CD4-positive, alpha-beta T cell treated with Interleukin-6 at 100 ng/mL for 8 hours (primary cell): ENCODE measurements at regions not wholly inside any gene's neighbourhood (a gene's known extent, or its start where the extent isn't known, plus 50 kb on each side); places are given as distances from the start of the nearest gene placed in this dataset.
"Not testable (repeated sequence)": the region's sequence is repeated elsewhere in the genome, so short reads cannot be mapped to it uniquely, and the experiment has no call there.

Source experiments
- DNase-seq: peaks from one replicate; pipeline ENCODE4 v3.0.0-alpha.2; 2020; ENCODE audit warnings: mixed read lengths, low spot score

DNA sequence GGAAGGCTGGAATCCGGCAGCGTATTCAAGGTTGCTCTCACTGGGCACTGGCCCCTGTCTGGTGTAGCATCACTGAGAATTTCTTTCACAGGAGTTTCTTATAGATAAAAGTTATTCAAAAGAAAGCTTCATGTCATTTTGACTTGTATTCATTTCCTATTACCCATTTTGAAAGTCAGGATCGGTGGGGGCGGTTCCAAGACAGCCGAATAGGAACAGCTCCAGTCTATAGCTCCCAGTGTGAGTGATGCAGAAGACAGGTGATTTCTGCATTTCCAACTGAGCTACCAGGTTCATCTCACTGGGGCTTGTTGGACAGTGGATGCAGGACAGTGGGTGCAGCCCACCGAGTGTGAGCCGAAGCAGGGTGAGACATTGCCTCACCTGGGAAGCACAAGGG is 51.5 kb upstream of the CDC42EP3 start:
- DNase-seq: not testable (repeated sequence)

GRCh38 chr2:37730037-37730818 is 58.8 kb upstream of the CDC42EP3 start:
- DNase-seq: no peak

- DNase-seq: not testable (repeated sequence)
These were observed 61.0 kb upstream of the CDC42EP3 start for GRCh38 chr2:37732412-37732811.

DNA sequence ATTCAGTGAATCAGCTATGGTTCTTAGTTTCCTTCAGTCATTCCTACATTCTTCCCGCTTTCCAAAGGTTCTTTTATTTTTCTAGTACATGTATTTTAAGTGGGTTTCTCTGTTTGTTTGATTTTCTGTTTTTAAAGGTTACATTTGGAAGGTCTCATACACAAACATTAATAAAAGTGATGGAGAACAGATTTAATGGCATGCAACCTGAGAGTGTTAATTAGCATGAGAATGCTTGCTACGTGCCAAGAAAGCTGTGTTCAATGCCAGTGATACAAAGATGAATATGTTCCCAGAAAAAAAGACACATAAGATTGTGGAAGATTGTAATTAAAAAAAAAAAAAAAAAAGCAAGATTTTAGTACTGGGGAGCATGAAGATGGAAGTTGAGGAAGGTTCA is 61.8 kb upstream of the CDC42EP3 start:
- no peak for DNase-seq

DNA sequence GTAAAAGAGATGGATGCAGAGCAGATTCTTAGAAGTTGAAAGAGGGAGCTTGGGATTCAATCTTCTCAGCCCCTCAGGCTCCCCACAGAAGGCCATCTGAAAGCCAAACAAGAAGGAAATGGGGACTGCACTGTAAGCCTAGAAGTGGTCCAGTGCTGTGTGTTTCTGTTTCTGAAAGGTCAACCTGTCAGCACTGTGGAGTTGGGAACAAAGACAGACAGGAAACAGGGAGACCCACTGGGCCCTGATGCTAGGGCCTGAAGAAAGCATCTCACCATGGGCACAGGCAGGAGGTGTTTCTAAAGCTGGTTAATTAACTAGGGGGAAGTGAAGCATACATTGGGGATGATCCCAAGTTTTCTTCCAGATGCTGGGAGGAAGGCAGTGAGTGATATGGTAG is 62.5 kb upstream of the CDC42EP3 start:
- not testable (repeated sequence) for DNase-seq

DNA sequence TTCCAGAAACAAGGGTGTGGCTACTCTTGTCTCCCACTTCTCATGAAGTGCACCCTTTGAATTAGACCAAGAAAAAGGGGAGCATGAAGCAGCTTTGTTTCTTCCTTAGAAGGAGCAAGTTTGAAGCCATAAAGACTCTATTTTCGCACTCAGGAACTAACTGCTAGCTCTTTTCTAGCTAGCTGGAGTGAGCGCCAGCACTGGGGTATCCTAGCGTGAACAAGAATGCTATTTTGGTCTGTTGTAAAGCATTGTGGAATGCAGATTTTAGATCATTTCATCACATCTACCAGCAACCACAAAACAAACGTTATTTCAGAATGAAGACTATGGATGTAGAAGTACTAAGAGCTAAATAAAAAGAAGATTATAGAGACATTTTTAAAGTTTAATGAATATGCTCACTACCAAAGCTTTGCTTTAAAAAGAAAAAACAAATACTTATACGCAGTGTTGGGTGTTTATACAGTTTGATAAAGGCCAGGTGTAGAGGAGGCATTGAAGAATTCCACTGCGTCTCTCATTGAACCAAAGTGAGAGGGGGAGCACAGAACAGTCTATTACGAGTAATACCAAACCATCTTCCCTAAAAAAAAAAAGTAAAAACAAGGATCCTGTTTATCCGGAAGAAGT is 63.6 kb upstream of the CDC42EP3 start:
- not testable (repeated sequence) for DNase-seq

DNA sequence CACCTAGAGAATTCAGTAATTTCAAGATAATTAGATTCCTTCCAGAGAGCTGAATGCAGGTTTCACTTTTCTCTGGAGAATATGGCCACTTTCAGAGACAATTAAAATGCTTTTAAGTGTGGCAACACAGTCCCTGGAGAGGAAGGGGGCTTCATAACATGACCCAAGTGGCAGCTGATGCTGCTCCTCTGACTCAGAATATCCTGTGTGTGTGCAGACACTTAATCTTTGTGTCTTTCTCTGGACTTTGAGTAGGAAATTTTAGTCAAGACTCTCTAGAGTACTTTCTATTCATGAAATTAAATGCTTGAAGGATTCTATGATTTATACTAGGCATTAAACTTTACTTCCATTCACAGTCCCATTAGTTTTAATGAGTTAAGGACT is 64.1 kb upstream of the CDC42EP3 start:
- not testable (repeated sequence) for DNase-seq

- no peak for DNase-seq
These were observed 66.1 kb upstream of the CDC42EP3 start for GRCh38 chr2:37737507-37737906.

DNA sequence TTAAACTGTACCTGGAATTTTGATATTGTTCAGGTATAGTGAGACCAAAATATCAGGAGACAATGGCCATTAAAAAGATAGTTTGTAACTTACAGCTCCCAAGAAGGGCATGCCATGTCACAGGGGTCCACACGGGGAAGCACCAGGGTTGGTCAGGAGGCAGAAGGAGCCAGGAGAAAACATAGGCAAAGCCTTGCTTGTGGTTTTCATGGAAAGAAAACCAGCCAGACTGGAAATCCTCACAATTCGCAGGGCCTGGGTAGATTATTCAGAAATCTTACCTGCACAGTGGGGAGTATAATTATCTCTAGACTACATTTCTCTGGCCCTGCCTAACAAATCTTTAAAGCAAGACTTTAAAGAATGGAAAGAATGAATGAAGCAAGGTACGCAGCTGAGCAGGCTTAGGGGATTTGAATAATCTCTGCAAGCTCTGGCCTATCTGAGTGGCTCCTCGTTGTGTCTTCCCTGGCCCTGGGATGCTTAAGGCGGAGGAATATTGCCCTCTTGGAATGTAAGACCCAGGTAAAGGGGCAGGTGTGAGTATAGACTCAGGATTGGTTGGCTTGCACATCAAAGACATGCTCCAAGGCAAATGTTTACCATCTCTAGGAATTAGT is 66.9 kb upstream of the CDC42EP3 start:
- no peak for DNase-seq

GRCh38 chr2:37739153-37739552 is 67.7 kb upstream of the CDC42EP3 start:
- DNase-seq: no peak

DNA sequence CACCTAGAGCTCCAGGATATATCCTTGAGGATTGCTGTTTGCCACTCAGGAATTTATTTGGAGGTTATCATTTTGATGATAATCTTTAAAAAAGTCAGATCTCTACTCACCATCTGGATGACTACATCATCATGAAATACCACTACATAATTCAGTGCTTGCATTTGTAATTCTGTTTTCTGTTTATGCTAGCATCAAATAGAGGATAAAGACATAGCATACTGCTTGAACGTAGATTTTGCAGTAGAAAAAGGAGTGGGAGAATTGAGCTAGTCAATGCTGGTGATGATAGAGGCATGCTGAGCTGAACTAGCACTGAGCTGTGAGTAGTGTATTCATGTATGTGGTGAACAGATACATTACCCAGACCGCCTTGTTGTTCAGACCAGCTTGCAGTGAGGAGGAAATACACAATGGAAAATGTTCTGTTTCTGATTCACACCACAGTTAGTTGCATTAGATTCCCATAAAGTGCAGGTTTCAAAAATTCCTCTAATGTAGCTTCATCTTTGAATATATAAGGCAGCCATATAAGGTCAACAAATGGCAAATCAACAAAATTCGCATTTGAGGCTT is 68.8 kb upstream of the CDC42EP3 start:
- no peak for DNase-seq

GRCh38 chr2:37742286-37742685 is 70.8 kb upstream of the CDC42EP3 start:
- DNase-seq: no peak

DNA sequence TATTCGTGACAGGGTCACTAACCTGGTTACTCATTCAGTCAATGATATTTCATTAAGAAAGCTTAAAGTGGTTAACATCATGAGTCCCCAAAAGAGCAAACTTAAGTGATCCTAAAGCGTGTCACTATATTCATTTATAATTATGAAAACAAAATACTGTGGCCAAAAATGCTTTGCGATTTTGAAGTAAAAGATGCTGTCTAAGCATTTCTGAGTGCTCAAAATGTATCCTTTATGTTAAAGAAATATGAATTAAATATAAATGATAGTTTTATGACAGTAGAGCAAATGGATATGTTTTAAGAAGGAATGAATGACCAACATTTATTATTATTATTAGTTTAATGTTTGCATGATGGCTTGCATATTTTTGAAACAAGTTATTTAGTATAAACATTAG is 72.6 kb upstream of the CDC42EP3 start:
- no peak for DNase-seq

DNA sequence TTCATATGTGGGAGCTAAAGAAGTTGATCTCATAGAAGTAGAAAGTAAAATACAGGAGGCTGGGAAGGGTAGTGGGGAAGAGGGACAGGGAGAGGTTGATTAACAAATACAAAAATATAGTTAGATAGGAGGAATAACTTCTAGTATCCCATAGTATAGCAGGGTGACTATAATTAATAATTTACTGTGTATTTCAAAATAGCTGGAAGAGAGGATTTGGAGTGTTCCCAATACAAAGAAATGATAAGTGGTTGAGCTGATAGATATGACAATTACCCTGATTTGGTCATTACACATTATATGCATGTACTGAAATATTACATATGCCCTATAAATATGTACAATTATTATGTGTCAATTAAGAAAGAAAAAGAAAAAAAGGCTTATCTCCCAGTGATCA is 73.5 kb upstream of the CDC42EP3 start:
- not testable (repeated sequence) for DNase-seq

DNA sequence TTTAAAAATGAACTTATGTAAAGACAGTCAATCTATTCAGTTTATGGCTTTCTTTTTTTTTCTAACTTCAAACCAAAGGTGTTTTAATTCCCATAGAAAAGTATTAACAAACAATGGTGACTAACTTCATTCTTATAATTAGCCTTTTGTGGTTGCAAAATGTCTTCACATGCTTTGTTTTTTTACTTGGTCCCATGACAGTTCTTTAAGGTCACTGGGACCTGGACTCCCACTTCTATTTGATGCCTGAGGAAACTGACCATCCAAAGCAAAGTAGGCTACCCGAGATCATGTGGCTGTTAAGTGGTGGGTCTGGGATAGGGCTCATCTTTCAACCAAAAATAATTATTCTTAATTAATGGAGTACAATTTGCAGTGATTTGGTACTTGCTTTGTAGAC is 74.6 kb upstream of the CDC42EP3 start:
- DNase-seq: not testable (repeated sequence)

DNA sequence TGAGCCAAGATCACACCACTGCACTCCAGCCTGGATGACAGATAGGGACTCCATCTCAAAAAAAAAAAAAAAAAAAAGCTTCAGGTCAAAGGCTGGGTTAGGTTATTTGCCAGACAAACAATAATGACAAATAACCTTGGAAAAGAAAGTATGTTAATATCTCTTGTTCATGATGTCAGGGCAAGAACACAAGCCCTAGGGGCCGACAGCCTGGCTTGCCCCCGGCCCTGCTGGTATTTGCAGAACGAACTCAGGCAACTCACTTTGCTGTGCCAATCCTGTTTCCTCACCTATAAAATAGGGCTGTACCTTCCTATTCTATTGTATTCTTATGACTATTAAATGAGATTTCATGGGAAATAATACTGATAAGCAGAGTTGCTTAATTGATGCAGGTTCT is 75.4 kb upstream of the CDC42EP3 start:
- DNase-seq: no peak

DNA sequence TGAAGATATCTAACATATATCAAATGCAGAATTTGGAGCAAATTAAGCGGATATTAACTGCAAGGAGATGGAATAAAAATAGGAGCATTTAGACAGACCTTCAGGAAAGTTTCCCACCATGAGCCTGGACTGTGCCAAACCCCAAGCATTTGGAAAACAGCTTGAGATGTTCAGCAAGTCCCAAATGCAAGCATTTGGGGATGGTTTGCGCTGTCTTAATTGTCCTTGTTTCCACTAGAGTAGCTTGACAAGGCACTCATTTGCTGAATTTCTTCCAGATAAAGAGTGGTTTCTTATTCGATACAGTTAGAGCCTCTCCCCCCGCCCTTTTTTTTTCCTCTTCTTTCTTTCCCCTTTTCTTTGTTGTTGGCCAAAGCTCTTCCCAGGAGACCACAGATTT is 77.1 kb upstream of the CDC42EP3 start:
- DNase-seq: no peak

DNA sequence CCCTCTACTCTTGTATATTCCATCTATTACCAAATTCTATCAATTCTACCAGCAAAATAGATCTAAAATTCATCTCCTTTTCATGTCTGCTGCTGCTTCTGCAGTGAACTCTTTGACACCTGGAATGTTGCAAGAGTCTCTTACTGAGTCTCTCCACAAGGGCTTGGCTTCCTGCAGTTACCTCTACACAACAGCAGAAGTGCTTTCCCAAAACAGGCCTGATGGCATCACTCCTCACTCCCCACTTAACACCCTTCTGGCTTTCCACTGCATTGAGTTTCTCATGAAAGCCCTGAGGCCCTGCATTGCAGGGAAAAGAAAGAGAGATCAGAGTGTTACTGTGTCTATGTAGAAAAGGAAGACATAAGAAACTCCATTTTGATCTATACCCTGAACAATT is 78.8 kb upstream of the CDC42EP3 start:
- DNase-seq: not testable (repeated sequence)

- DNase-seq: no peak
These were observed 81.3 kb upstream of the CDC42EP3 start for GRCh38 chr2:37752766-37753165.

GRCh38 chr2:37753758-37754157 is 82.3 kb upstream of the CDC42EP3 start:
- DNase-seq: no peak

DNA sequence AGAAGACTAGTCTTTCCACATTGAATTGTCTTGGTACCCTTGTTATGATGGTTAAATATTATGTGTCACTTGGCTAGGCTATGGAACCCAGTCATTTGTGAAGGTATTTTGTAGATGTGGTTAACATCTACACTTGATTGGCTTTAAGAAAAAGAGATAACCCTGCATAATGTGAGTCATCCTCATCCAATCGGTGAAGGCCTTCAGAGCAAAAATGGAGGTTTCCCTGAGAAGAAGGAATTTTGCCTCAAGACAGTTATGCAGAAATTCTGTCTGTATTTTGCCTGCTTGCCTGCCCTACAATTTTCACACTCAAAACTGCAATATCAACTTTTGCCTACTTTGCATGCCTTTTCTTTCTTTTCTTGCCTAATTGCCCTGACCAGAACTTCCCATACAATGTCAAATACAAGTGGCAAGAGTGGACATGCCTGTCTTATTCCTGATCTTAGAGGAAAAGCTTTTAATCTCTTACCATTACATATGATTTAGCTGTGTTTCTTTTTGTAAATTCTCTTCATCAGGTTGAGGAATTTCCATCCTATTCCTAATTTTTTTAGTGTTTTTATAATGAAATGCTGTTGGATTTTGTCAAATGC is 84.6 kb upstream of the CDC42EP3 start:
- not testable (repeated sequence) for DNase-seq

DNA sequence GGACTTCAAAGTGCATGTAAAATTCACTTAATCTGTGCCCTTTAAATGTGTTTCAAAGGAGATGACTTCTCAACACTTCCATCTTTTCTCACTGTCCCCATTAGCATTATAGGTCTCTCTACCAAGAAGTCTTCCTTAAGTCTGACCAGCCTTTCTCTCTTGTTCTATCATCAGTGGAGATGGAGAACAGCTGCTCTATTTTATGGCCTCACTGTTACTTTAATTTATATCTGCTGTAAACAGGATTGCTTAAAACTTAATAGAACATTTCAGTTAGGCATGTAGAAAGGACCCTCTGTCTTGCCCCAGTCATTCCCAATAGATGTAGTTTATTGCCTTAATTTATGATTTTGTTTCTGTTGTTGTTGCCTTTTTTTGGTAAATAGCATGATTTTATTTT is 86.0 kb upstream of the CDC42EP3 start:
- DNase-seq: not testable (repeated sequence)
